GM19193 (cell line): ENCODE measurements at regions not wholly inside any gene's neighbourhood (a gene's known extent, or its start where the extent isn't known, plus 50 kb on each side); places are given as distances from the start of the nearest gene placed in this dataset.

Source experiments
- POLR2A ChIP-seq: IDR thresholded peaks from 4 replicates; pipeline ENCODE4 v1.6.1; 2011; ENCODE audit not compliant: insufficient read depth, insufficient read length; ENCODE audit errors: extremely low read depth

- TF ChIP-seq POLR2A: no peak
These were observed 200.9 kb upstream of the ID2 start for GRCh38 chr2:8480915-8481314.

GRCh38 chr2:8481463-8482009, 200.3 kb upstream of the ID2 start:
- no peak for TF ChIP-seq POLR2A

GRCh38 chr2:8482432-8482831, 199.4 kb upstream of the ID2 start:
- TF ChIP-seq POLR2A: no peak

- no peak for TF ChIP-seq POLR2A
These were observed 197.2 kb upstream of the ID2 start for GRCh38 chr2:8484502-8485283.

- TF ChIP-seq POLR2A: no peak
These were observed 196.1 kb upstream of the ID2 start for GRCh38 chr2:8485736-8486135.

- no peak for TF ChIP-seq POLR2A
These were observed 195.7 kb upstream of the ID2 start for GRCh38 chr2:8486141-8486540.

- TF ChIP-seq POLR2A: no peak
These were observed 194.4 kb upstream of the ID2 start for GRCh38 chr2:8487461-8487932.

GRCh38 chr2:8488001-8488738, 193.7 kb upstream of the ID2 start:
- TF ChIP-seq POLR2A: peak; percentile 50

GRCh38 chr2:8489221-8489620, 192.6 kb upstream of the ID2 start:
- no peak for TF ChIP-seq POLR2A

- no peak for TF ChIP-seq POLR2A
These were observed 192.1 kb upstream of the ID2 start for GRCh38 chr2:8489751-8490150.

GRCh38 chr2:8490166-8490721, 191.6 kb upstream of the ID2 start:
- TF ChIP-seq POLR2A: no peak

- no peak for TF ChIP-seq POLR2A
These were observed 190.4 kb upstream of the ID2 start for GRCh38 chr2:8491296-8492027.

- TF ChIP-seq POLR2A: no peak
These were observed 187.7 kb upstream of the ID2 start for GRCh38 chr2:8494151-8494550.

GRCh38 chr2:8494589-8494988, 187.3 kb upstream of the ID2 start:
- no peak for TF ChIP-seq POLR2A
